T-helper 2 cell treated with Interferon-gamma antibody and Interleukin-4, amounts not matched to agents 5 μg/mL and 100 μg/mL, for 36 hours (primary cell): ENCODE measurements at regions not wholly inside any gene's neighbourhood (a gene's known extent, or its start where the extent isn't known, plus 50 kb on each side); places are given as distances from the start of the nearest gene placed in this dataset.

Experiments used
- DNase-seq: peaks from one replicate; pipeline ENCODE4 v3.0.0; 2021; ENCODE audit warnings: low spot score
- H3K27ac Mint-ChIP-seq: one replicate; pipeline ENCODE4 v1.8.0; 2021; ENCODE audit warnings: mild to moderate bottlenecking, mixed read lengths
- H3K27me3 Mint-ChIP-seq: one replicate; pipeline ENCODE4 v1.8.0; 2021; ENCODE audit warnings: low read depth, mixed read lengths
- H3K36me3 Mint-ChIP-seq: one replicate; pipeline ENCODE4 v1.8.0; 2021; ENCODE audit warnings: low read depth, mixed read lengths
- H3K4me1 Mint-ChIP-seq: one replicate; pipeline ENCODE4 v1.8.0; 2021; ENCODE audit warnings: low read depth, mixed read lengths
- H3K4me3 Mint-ChIP-seq: one replicate; pipeline ENCODE4 v1.8.0; 2022; ENCODE audit warnings: mild to moderate bottlenecking, moderate library complexity, mixed read lengths
- H3K9me3 Mint-ChIP-seq: one replicate; pipeline ENCODE4 v1.8.0; 2021; ENCODE audit warnings: mixed read lengths

- Mint-ChIP-seq H3K9me3 (no peaks in the 10 kb centered on the region), H3K4me1 (no peaks in the 10 kb centered on the region), H3K27me3 (no peaks in the 10 kb centered on the region), H3K27ac (no peak overlapping the region), H3K4me3 (no peak overlapping the region), H3K36me3 (no peaks in the 10 kb centered on the region)
- DNase-seq = no peak
Measured at GRCh38 chr5:59956130-59956783, 62.7 kb upstream of the PDE4D start.

GRCh38 chr5:59955241-59955640 is 61.7 kb upstream of the PDE4D start:
- Mint-ChIP-seq H3K36me3 (no peaks in the 10 kb centered on the region), H3K9me3 (no peaks in the 10 kb centered on the region), H3K27ac (no peak overlapping the region), H3K4me1 (no peaks in the 10 kb centered on the region), H3K27me3 (no peaks in the 10 kb centered on the region), H3K4me3 (no peak overlapping the region)
- DNase-seq = no peak

GRCh38 chr5:59943452-59944113 is 50.1 kb upstream of the PDE4D start:
- no peaks in the 10 kb centered on the region for H3K9me3 Mint-ChIP-seq
- H3K36me3 Mint-ChIP-seq = no peaks in the 10 kb centered on the region

More at GRCh38 chr5:59943452-59944113, 50.1 kb upstream of the PDE4D start:
- H3K4me1 Mint-ChIP-seq = no peaks in the 10 kb centered on the region
- no peak overlapping the region for H3K4me3 Mint-ChIP-seq
- no peak for DNase-seq
- no peaks in the 10 kb centered on the region for H3K27me3 Mint-ChIP-seq
- H3K27ac Mint-ChIP-seq = no peak overlapping the region
